NCI-H128 (cell line): ENCODE measurements at regions not wholly inside any gene's neighbourhood (a gene's known extent, or its start where the extent isn't known, plus 50 kb on each side); places are given as distances from the start of the nearest gene placed in this dataset.
A peak's percentile ranks its signal among the peaks of the same experiment; 100 is the strongest.

Experiments
- DNase-seq: peaks from one replicate; lab custom pipeline; 2025; ENCODE audit not compliant: unreplicated experiment; lab: John Stamatoyannopoulos, UW

DNA sequence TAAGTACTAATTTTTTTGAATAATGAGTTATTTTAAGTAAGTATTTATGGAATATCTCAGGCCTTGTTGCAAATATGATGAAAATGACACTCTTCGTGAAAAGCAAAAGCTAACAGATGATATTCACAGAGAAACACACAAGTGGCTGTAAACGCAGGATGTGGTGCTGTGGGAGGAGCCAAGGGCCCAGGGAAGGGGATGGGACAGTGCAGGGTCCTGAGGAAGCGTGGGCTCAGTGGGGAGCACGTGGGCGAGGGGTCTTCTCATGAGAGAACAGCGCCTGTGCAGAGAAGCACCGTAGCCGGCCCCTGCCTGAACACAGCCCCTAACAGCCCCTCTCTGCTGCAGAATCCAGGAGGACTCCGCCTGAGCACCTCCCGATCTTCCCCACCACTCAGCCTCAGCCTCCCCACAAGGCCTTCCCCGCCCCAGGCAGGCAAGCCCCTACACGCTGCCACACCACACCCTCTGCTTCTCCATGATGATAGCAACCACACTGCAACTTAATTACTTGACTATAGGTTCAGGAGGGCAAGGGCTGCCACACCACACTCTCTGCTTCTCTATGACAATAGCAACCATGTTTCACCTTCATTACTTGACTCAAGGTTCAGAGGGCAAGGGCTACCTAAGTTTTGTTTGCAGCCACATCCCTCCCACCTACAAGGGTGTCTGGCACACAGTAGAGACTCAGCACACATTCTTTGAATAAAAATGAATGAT, 152.6 kb upstream of the RNF32 start:
- DNase-seq: no peak

DNA sequence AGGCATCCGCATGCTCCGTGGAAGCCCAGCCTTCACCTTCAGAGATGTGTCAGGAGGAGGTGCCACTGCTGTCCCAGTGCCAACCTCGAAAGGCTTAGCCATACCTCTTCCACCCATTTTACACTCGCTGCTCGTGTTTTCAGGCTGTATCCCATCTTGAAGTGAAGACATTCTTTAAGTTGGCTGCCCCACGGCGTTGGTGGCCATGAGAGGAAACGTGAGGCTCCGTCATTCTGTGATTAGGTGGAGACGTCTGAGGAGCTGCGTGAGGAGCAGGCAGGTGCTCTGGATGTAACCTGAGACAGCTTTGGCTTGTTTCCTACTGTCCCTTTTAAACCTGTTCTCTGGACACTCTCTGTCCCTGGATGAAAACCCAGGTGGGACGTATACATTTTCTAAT, 159.9 kb upstream of the RNF32 start:
- DNase-seq: no peak

GRCh38 chr7:156479596-156479995, 161.0 kb upstream of the RNF32 start:
- no peak for DNase-seq

- DNase-seq: no peak
Measured at GRCh38 chr7:156478486-156478885, 162.1 kb upstream of the RNF32 start.

GRCh38 chr7:156475666-156476065, 164.9 kb upstream of the RNF32 start:
- DNase-seq: no peak

- no peak for DNase-seq
Measured at GRCh38 chr7:156475179-156475578, 165.4 kb upstream of the RNF32 start.

GRCh38 chr7:156474241-156474743, 166.3 kb upstream of the RNF32 start:
- DNase-seq: no peak

DNA sequence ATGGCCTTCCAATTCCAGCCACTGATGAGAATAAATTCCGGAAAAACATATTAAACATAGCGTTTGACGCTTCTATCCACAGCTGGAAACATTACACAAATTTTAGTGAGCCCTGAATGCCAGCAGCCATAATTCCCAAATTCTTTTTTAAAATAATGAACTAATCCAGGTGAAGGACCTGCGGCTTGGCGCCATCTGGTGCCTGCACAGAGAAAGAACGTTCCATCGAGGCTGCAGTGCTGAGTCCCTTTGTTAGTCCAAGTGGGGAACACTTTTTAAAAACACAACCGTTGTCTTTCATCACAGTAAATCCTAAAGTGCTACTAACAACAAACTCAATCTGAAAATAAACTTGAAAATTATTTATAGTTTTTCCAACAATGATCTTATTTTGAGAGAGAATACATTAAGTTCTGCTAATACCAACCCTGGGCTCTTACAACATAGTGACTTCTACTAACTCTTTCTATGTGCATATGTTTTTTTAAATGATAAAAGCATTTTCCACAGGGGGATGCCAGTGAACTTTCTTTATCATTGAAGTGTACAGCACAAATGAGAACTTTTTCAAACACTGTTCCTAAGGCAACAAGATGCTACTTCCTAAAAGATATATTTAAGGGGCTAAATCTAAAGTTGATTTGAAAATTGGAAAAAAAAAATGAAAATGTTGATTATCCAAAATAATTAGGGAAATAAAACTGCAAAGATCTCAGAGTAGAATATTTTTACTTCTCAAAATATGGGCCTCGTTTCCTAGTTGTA, 166.9 kb upstream of the RNF32 start:
- DNase-seq: no peak

DNA sequence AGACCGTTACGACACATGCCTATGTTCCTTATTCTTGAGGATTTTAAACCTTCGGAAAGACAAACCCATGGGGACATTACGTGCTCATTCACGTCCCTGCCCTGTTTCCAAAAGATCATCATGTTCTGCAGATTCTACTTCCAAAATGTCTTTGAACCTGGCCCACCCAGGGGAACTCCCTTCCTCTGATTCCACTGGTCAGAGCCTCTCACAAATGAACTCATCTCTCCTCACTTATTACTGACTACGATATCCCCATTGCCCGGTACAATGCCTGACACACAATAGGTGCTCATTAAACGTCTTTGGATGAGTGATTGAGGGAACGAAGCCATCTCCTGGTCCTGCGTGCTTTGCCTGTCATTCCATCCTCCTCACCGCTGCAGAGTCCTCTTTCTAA, 168.3 kb upstream of the RNF32 start:
- no peak for DNase-seq

- DNase-seq: no peak
Measured at GRCh38 chr7:156470399-156471320, 169.9 kb upstream of the RNF32 start.

- DNase-seq: no peak
Measured at GRCh38 chr7:156466955-156467625, 173.5 kb upstream of the RNF32 start.

- DNase-seq: no peak
Measured at GRCh38 chr7:156466272-156466671, 174.3 kb upstream of the RNF32 start.

- no peak for DNase-seq
Measured at GRCh38 chr7:156465186-156465585, 175.4 kb upstream of the RNF32 start.

DNA sequence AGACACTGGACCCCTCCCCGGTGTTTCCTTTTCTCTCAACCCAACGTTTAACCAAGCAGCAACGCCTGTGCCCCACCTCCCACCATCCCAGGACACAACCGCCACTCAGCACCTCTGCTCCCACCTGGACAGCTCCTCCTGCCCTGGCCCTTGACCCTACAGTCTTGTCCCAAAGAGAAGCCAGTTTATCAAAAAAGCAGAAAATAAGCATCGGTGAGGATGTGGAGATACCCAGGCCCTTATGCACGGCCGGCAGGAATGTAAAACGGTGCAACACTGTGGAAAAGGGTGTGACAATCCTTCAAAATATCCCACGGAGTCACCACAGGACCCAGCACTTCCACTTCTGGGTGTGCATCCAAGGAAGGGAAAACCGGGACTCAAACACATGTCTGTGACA, 176.2 kb upstream of the RNF32 start:
- DNase-seq: no peak

GRCh38 chr7:156463280-156463679, 177.3 kb upstream of the RNF32 start:
- no peak for DNase-seq

GRCh38 chr7:156461881-156462665, 178.5 kb upstream of the RNF32 start:
- DNase-seq: no peak

GRCh38 chr7:156460858-156461627, 179.5 kb upstream of the RNF32 start:
- DNase-seq: peak; percentile 50

DNA sequence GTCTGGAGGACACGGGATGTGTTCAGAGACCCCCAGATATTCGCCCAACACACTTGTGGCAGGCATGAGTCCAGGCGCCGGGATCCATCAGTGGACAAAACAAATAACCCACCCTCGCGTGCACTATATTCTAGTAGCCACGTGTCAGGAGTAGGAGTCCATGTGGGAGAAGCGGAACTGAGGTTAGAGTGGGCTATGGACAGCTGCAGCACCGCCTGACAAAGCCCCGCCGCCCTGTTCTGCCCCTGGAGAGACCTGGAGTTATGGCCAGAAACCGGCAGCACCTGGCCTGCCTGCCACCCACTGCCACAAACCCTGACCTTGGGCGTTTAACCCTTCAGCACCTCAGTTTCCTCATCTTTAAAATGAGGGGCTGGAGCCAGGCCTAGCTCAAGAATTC, 181.0 kb upstream of the RNF32 start:
- DNase-seq: no peak

DNA sequence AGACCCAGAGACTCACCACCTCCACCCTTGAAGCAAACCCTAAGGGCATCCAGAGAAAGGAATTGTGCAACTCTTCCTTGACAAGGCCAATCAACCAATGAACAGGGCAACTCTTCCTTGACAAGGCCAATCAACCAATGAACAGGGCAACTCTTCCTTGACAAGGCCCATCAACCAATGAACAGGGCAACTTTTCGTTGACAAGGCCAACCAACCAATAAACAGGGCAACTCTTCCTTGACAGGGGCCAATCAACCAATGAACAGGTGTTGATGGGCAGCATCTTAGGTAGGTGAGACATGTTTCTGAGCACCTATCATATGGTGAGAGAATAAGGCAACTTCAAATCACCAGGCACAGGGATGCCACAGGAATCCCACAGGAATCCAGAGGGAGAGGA, 181.5 kb upstream of the RNF32 start:
- no peak for DNase-seq
